Transverse colon (tissue), 4 donors: ENCODE measurements at regions not wholly inside any gene's neighbourhood (a gene's known extent, or its start where the extent isn't known, plus 50 kb on each side); places are given as distances from the start of the nearest gene placed in this dataset.

Experiments used
- DNase-seq: peaks from one replicate; pipeline ENCODE4 v3.0.0-alpha.2; 2019
- H3K27ac ChIP-seq, 4 donors: fragments of 200-600 bp; sonication (generic); 2 replicates each; pipeline ENCODE4 v1.5.1; 2016 to 2018; ENCODE audit warnings: inconsistent platforms in 4 of 4
- H3K27me3 ChIP-seq: fragments of 200-600 bp; sonication (generic); 2 replicates; pipeline ENCODE4 v1.5.1; 2017; ENCODE audit warnings: inconsistent platforms
- H3K36me3 ChIP-seq, 4 donors: fragments of 200-600 bp; sonication (generic); 2 replicates each; pipeline ENCODE4 v1.5.1; 2017 to 2019; ENCODE audit warnings: inconsistent platforms in 4 of 4
- H3K4me1 ChIP-seq, 4 donors: fragments of 200-600 bp; sonication (generic); 2 replicates each; pipeline ENCODE4 v1.5.1; 2017 to 2020; ENCODE audit warnings: inconsistent platforms in 4 of 4
- H3K4me3 ChIP-seq, 4 donors: fragments of 200-600 bp; sonication (generic); 1 replicate in 1 of 4; 2 replicates in 3 of 4; pipeline versions ENCODE4 v1.5.1 to v1.6.1; 2017 to 2019; ENCODE audit warnings: inconsistent platforms in 4 of 4
- H3K9me3 ChIP-seq, 2 donors: fragments of 200-600 bp; sonication (generic); 2 replicates each; pipeline ENCODE4 v1.5.1; 2017 to 2019; ENCODE audit warnings: inconsistent platforms in 2 of 2
- CTCF ChIP-seq, 5 experiments: fragments of 200-600 bp in 3 of 5; fragments of 450-650 bp in 2 of 5; sonication (generic) in 3 of 5; IDR thresholded peaks; 1 replicate in 2 of 5; 2 replicates in 3 of 5; pipeline ENCODE4 v1.5.1; 2016 to 2017; ENCODE audit warnings: antibody characterized with exemption in 5 of 5, inconsistent platforms in 3 of 5, mild to moderate bottlenecking in 2 of 5, moderate library complexity in 1 of 5
- EP300 ChIP-seq: sonication (generic); formaldehyde crosslinking; IDR thresholded peaks from one replicate; pipeline ENCODE4 v1.6.1; 2017; ENCODE audit warnings: antibody characterized with exemption, low read depth
- POLR2A ChIP-seq: fragments of 450-650 bp; IDR thresholded peaks from one replicate; pipeline ENCODE4 v1.6.1; 2016; ENCODE audit warnings: antibody characterized with exemption, mild to moderate bottlenecking, moderate library complexity
- POLR2AphosphoS5 ChIP-seq, 3 donors: sonication (generic); formaldehyde crosslinking; IDR thresholded peaks; one replicate each; pipeline ENCODE4 v1.6.1; 2016; ENCODE audit warnings: antibody characterized with exemption in 3 of 3
- WGBS, 2 donors: methylation state at CpG; one replicate each; pipeline ENCODE4 v1.1.5; 2018; ENCODE audit warnings: low coverage in 1 of 2; 5-methylcytosine and 5-hydroxymethylcytosine counted together
- in situ Hi-C, 4 donors: fragments of 200-750 bp; cut with MboI; loops; one replicate each; pipeline versions ENCODE4 v1.15.0 to v1.15.1; 2017; ENCODE audit warnings: low sequenced_read_pairs in 3 of 4, low pct_ligation_motif_present in 1 of 4, low pct_unique_long_range_greater_than_20kb in 1 of 4
- intact Hi-C: fragments of 100-400 bp; cut with DNase I; formaldehyde crosslinking; loops from one replicate; pipeline ENCODE4 v1.15.1; 2023; ENCODE audit warnings: low total_unique reads

GRCh38 chr16:54779549-54779948 lies 151.1 kb upstream of the IRX5 start:
- Histone ChIP-seq H3K36me3 (no peaks in the 10 kb centered on the region), H3K27ac (no peak overlapping the region), H3K9me3 (no peaks in the 10 kb centered on the region), H3K4me3 (no peak overlapping the region), H3K27me3 (no peaks in the 10 kb centered on the region), H3K4me1 (no peaks in the 10 kb centered on the region)
- in situ Hi-C loops (no loop called here), intact Hi-C loops (no loop called here)
- TF ChIP-seq EP300 (no peak), CTCF (IDR thresholded peaks at IDR 0.05) (no peak), POLR2A (no peak), POLR2AphosphoS5 (IDR thresholded peaks at IDR 0.05) (no peak)
- DNase-seq, result no peak

- H3K36me3 ChIP-seq, result no peaks in the 10 kb centered on the region
- TF ChIP-seq POLR2AphosphoS5 (IDR thresholded peaks at IDR 0.05) (no peak), CTCF (IDR thresholded peaks at IDR 0.05) (no peak), EP300 (no peak), POLR2A (no peak)
- H3K9me3 ChIP-seq, result no peaks in the 10 kb centered on the region
- intact Hi-C loops, result no loop called here
- H3K4me1 ChIP-seq, result no peaks in the 10 kb centered on the region
- no peak overlapping the region for H3K27ac ChIP-seq
- DNase-seq, result no peak
- no peaks in the 10 kb centered on the region for H3K27me3 ChIP-seq
- in situ Hi-C loops, result no loop called here
- 88% methylated on average over 3 of the region's 3 CpGs; no CpG with 5 or more reads in 1 of the 2 donors for WGBS, 2 donors
- no peak overlapping the region for H3K4me3 ChIP-seq
These were observed 155.9 kb upstream of the IRX5 start for GRCh38 chr16:54774768-54775167.

GRCh38 chr16:54772400-54772799 lies 158.3 kb upstream of the IRX5 start:
- WGBS, 2 donors, result 88 to 97% methylated on average over 4 of the region's 4 CpGs
- intact Hi-C loops (no loop called here), in situ Hi-C loops (no loop called here)
- no peak for DNase-seq
- Histone ChIP-seq H3K4me1 (no peaks in the 10 kb centered on the region), H3K4me3 (no peak overlapping the region), H3K36me3 (no peaks in the 10 kb centered on the region), H3K27ac (no peak overlapping the region), H3K9me3 (no peaks in the 10 kb centered on the region), H3K27me3 (no peaks in the 10 kb centered on the region)
- TF ChIP-seq POLR2A (no peak), POLR2AphosphoS5 (IDR thresholded peaks at IDR 0.05) (no peak)

- no peaks in the 10 kb centered on the region for H3K27me3 ChIP-seq
- in situ Hi-C loops, result no loop called here
- H3K9me3 ChIP-seq, result no peaks in the 10 kb centered on the region
- H3K36me3 ChIP-seq, result no peaks in the 10 kb centered on the region
- WGBS, 2 donors, result 64 to 86% methylated on average over 1 to 3 of the region's 3 CpGs
- intact Hi-C loops, result no loop called here
- no peak overlapping the region for H3K4me3 ChIP-seq
- no peak for TF ChIP-seq POLR2A
- no peak for TF ChIP-seq POLR2AphosphoS5 (IDR thresholded peaks at IDR 0.05)
- no peak for TF ChIP-seq EP300
- no peak for TF ChIP-seq CTCF (IDR thresholded peaks at IDR 0.05)
- H3K4me1 ChIP-seq, result no peaks in the 10 kb centered on the region
- no peak overlapping the region for H3K27ac ChIP-seq
- no peak for DNase-seq
These were observed 164.3 kb upstream of the IRX5 start for GRCh38 chr16:54766355-54766754.

- no peak for DNase-seq
- TF ChIP-seq CTCF (IDR thresholded peaks at IDR 0.05) (no peak), POLR2AphosphoS5 (IDR thresholded peaks at IDR 0.05) (no peak), POLR2A (no peak), EP300 (no peak)
- in situ Hi-C loops (no loop called here), intact Hi-C loops (no loop called here)
- Histone ChIP-seq H3K36me3 (no peaks in the 10 kb centered on the region), H3K4me1 (no peaks in the 10 kb centered on the region), H3K27ac (no peak overlapping the region), H3K27me3 (no peaks in the 10 kb centered on the region), H3K9me3 (no peaks in the 10 kb centered on the region), H3K4me3 (no peak overlapping the region)
- WGBS, 2 donors, result 69 to 80% methylated on average over 3 to 7 of the region's 7 CpGs
These were observed 180.4 kb upstream of the IRX5 start for GRCh38 chr16:54750249-54750648.
